HG03060 (cell line): ENCODE measurements at regions not wholly inside any gene's neighbourhood (a gene's known extent, or its start where the extent isn't known, plus 50 kb on each side); places are given as distances from the start of the nearest gene placed in this dataset.

Experiments used
- ATAC-seq: cut with Tn5 transposase; IDR thresholded peaks from one replicate; pipeline ENCODE4 v1.9.1; 2021; ENCODE audit warnings: low read depth, moderate number of reproducible peaks; ENCODE audit not compliant: unreplicated experiment

GRCh38 chr5:52491071-52491787 is 296.5 kb upstream of the ITGA1 start:
- no peak for ATAC-seq

- ATAC-seq: no peak
Observed at GRCh38 chr5:52491818-52492217, 295.9 kb upstream of the ITGA1 start.

- ATAC-seq: no peak
Observed at GRCh38 chr5:52497133-52497693, 290.5 kb upstream of the ITGA1 start.

- ATAC-seq: no peak
Observed at GRCh38 chr5:52498607-52499006, 289.1 kb upstream of the ITGA1 start.

GRCh38 chr5:52502460-52502999 is 285.2 kb upstream of the ITGA1 start:
- no peak for ATAC-seq

- ATAC-seq: no peak
Observed at GRCh38 chr5:52504584-52505240, 283.0 kb upstream of the ITGA1 start.

- ATAC-seq: no peak
Observed at GRCh38 chr5:52517667-52518066, 270.0 kb upstream of the ITGA1 start.

- ATAC-seq: no peak
Observed at GRCh38 chr5:52520171-52520570, 267.5 kb upstream of the ITGA1 start.

- no peak for ATAC-seq
Observed at GRCh38 chr5:52521236-52521635, 266.5 kb upstream of the ITGA1 start.

GRCh38 chr5:52523701-52524100 is 264.0 kb upstream of the ITGA1 start:
- ATAC-seq: no peak

GRCh38 chr5:52531105-52531504 is 256.6 kb upstream of the ITGA1 start:
- no peak for ATAC-seq

- no peak for ATAC-seq
Observed at GRCh38 chr5:52543594-52543993, 244.1 kb upstream of the ITGA1 start.

- ATAC-seq: no peak
Observed at GRCh38 chr5:52544738-52545137, 243.0 kb upstream of the ITGA1 start.

GRCh38 chr5:52554293-52554692 is 233.4 kb upstream of the ITGA1 start:
- ATAC-seq: no peak

GRCh38 chr5:52560366-52560765 is 227.3 kb upstream of the ITGA1 start:
- no peak for ATAC-seq

- no peak for ATAC-seq
Observed at GRCh38 chr5:52562473-52562872, 225.2 kb upstream of the ITGA1 start.

GRCh38 chr5:52564587-52564986 is 223.1 kb upstream of the ITGA1 start:
- ATAC-seq: no peak

- no peak for ATAC-seq
Observed at GRCh38 chr5:52577546-52577945, 210.2 kb upstream of the ITGA1 start.

GRCh38 chr5:52579391-52579790 is 208.3 kb upstream of the ITGA1 start:
- ATAC-seq: no peak

GRCh38 chr5:52580921-52581320 is 206.8 kb upstream of the ITGA1 start:
- no peak for ATAC-seq

GRCh38 chr5:52582313-52582712 is 205.4 kb upstream of the ITGA1 start:
- no peak for ATAC-seq

- ATAC-seq: no peak
Observed at GRCh38 chr5:52587131-52587530, 200.6 kb upstream of the ITGA1 start.
